IMR-90 (cell line): ENCODE measurements at regions not wholly inside any gene's neighbourhood (a gene's known extent, or its start where the extent isn't known, plus 50 kb on each side); places are given as distances from the start of the nearest gene placed in this dataset.

Experiments used
- ATAC-seq: fragments of 200-7000 bp; cut with Tn5 transposase; 2 replicates; pipeline ENCODE4 v1.9.1; 2020; ENCODE audit warnings: low read depth, mild to moderate bottlenecking, moderate library complexity
- BruUV-seq: library from RNA; stranded (reverse); fragments of 400-500 nt; replicated peaks from 2 replicates; lab custom pipeline; 2021; lab: Mats Ljungman, UMichigan
- CTCF ChIA-PET: fragments of 300-600 bp; formaldehyde crosslinking; extraction: SDS; loops from one replicate; lab custom pipeline; 2021; ENCODE audit warnings: antibody characterized with exemption; lab: Yijun Ruan, JAX
- POLR2A ChIA-PET: fragments of 300-600 bp; sonication (Branson Sonifier 250); formaldehyde crosslinking; loops from one replicate; lab custom pipeline; 2022; ENCODE audit warnings: antibody characterized with exemption; ENCODE audit not compliant: unreplicated experiment; lab: Charles Lee
- DNase-seq: peaks from one replicate; pipeline ENCODE4 v3.0.0; 2013
- H2AFZ ChIP-seq: replicated peaks from 2 replicates; pipeline ENCODE3; 2013; ENCODE audit warnings: low read length, mild to moderate bottlenecking; ENCODE audit not compliant: poor library complexity
- H2AK5ac ChIP-seq: 2 replicates; pipeline ENCODE4 v1.6.1; 2013; ENCODE audit warnings: low read depth, low read length, inconsistent platforms
- H2AK9ac ChIP-seq: replicated peaks from 2 replicates; pipeline ENCODE3; 2013; ENCODE audit warnings: mild to moderate bottlenecking, low read depth, low read length, moderate library complexity; ENCODE audit not compliant: poor library complexity
- H2BK120ac ChIP-seq: 2 replicates; pipeline ENCODE4 v1.6.1; 2013; ENCODE audit warnings: low read depth, low read length, inconsistent platforms
- H2BK15ac ChIP-seq: 3 replicates; pipeline ENCODE4 v1.6.1; 2013; ENCODE audit warnings: low read depth, low read length, inconsistent platforms
- H2BK20ac ChIP-seq: 2 replicates; pipeline ENCODE4 v1.6.1; 2013; ENCODE audit warnings: low read depth, mild to moderate bottlenecking, inconsistent platforms, low read length, moderate library complexity
- H2BK5ac ChIP-seq: 2 replicates; pipeline ENCODE4 v1.6.1; 2013; ENCODE audit warnings: mild to moderate bottlenecking, low read depth, low read length, inconsistent platforms; ENCODE audit not compliant: poor library complexity, severe bottlenecking
- H3K14ac ChIP-seq: replicated peaks from 2 replicates; pipeline ENCODE4 v1.6.1; 2013; ENCODE audit warnings: low read depth, low read length, inconsistent platforms
- H3K18ac ChIP-seq: 2 replicates; pipeline ENCODE4 v1.6.1; 2013; ENCODE audit warnings: low read depth, low read length, control low read depth
- H3K23ac ChIP-seq: 2 replicates; pipeline ENCODE4 v1.6.1; 2013; ENCODE audit warnings: low read depth, low read length, inconsistent platforms
- H3K27ac ChIP-seq: 2 replicates; pipeline ENCODE4 v1.5.1; 2013; ENCODE audit warnings: mild to moderate bottlenecking, control low read depth, low read length; ENCODE audit not compliant: insufficient read depth
- H3K27me3 ChIP-seq: 2 replicates; pipeline ENCODE4 v1.6.1; 2013; ENCODE audit warnings: low read length; ENCODE audit not compliant: control insufficient read depth, insufficient read depth
- H3K36me3 ChIP-seq: 2 replicates; pipeline ENCODE4 v1.6.1; 2013; ENCODE audit warnings: low read length, mixed read lengths; ENCODE audit not compliant: control insufficient read depth, insufficient read depth
- H3K4ac ChIP-seq: 2 replicates; pipeline ENCODE4 v1.6.1; 2013; ENCODE audit warnings: low read depth, low read length, inconsistent platforms
- H3K4me1 ChIP-seq: 2 replicates; pipeline ENCODE4 v1.6.1; 2013; ENCODE audit warnings: low read length, mixed read lengths; ENCODE audit not compliant: control insufficient read depth, insufficient read depth
- H3K4me2 ChIP-seq: 2 replicates; pipeline ENCODE4 v1.6.1; 2013; ENCODE audit warnings: low read depth, mild to moderate bottlenecking, control low read depth, low read length, moderate library complexity
- H3K4me3 ChIP-seq: 2 replicates; pipeline ENCODE4 v1.5.1; 2013; ENCODE audit warnings: low read depth, mild to moderate bottlenecking, control low read depth, low read length, moderate library complexity; ENCODE audit not compliant: insufficient read depth
- H3K56ac ChIP-seq: 2 replicates; pipeline ENCODE4 v1.6.1; 2013; ENCODE audit warnings: low read length, inconsistent platforms; ENCODE audit not compliant: insufficient read depth; ENCODE audit errors: extremely low read depth
- H3K79me1 ChIP-seq, 2 experiments: 2 replicates each; pipeline ENCODE4 v1.6.1; 2013; ENCODE audit warnings: low read length in 2 of 2, inconsistent platforms in 1 of 2, low read depth in 1 of 2
- H3K9ac ChIP-seq: 2 replicates; pipeline ENCODE4 v1.6.1; 2013; ENCODE audit warnings: low read depth, low read length, control low read depth
- H3K9me1 ChIP-seq: 2 replicates; pipeline ENCODE4 v1.6.1; 2013; ENCODE audit warnings: low read length, inconsistent platforms; ENCODE audit not compliant: insufficient read depth
- H3K9me3 ChIP-seq: 2 replicates; pipeline ENCODE4 v1.6.1; 2013; ENCODE audit warnings: low read length; ENCODE audit not compliant: control insufficient read depth, insufficient read depth
- H4K20me1 ChIP-seq: 2 replicates; pipeline ENCODE4 v1.6.1; 2013; ENCODE audit warnings: low read length, inconsistent platforms; ENCODE audit not compliant: insufficient read depth
- H4K5ac ChIP-seq: 2 replicates; pipeline ENCODE4 v1.6.1; 2013; ENCODE audit warnings: mild to moderate bottlenecking, low read depth, low read length, control low read depth
- H4K8ac ChIP-seq, 2 experiments: 2 replicates each; pipeline ENCODE4 v1.6.1; 2013; ENCODE audit warnings: low read depth in 2 of 2, low read length in 2 of 2, control low read depth in 1 of 2, inconsistent platforms in 1 of 2
- H4K91ac ChIP-seq: 2 replicates; pipeline ENCODE4 v1.6.1; 2013; ENCODE audit warnings: low read depth, low read length, inconsistent platforms; ENCODE audit not compliant: insufficient read depth
- BHLHE40 ChIP-seq: fragments of 150-350 bp; IDR thresholded peaks from 2 replicates; pipeline ENCODE4 v1.6.1; 2016; ENCODE audit warnings: mild to moderate bottlenecking, low read depth, low read length
- FOS ChIP-seq: fragments of 150-350 bp; IDR thresholded peaks from 2 replicates; pipeline ENCODE4 v1.6.1; 2016; ENCODE audit warnings: low read depth, low read length
- MAZ ChIP-seq: IDR thresholded peaks from 2 replicates; pipeline ENCODE4 v1.6.1; 2012; ENCODE audit warnings: low read depth, mild to moderate bottlenecking, low read length, improper control_type of control experiment, moderate library complexity, borderline replicate concordance
- RCOR1 ChIP-seq: IDR thresholded peaks from 2 replicates; pipeline ENCODE4 v1.6.1; 2012; ENCODE audit warnings: mild to moderate bottlenecking, low read length, improper control_type of control experiment; ENCODE audit not compliant: insufficient replicate concordance
- RFX5 ChIP-seq: IDR thresholded peaks from 2 replicates; pipeline ENCODE4 v1.8.0; 2012; ENCODE audit warnings: low read depth, mild to moderate bottlenecking, low read length, moderate library complexity
- dilution Hi-C: fragments of 300-500 bp; cut with HindIII; formaldehyde crosslinking; loops from one replicate; pipeline ENCODE4 v1.14.3; 2018; ENCODE audit warnings: low sequenced_read_pairs; ENCODE audit not compliant: unreplicated experiment
- in situ Hi-C: fragments of 300-500 bp; cut with MboI; formaldehyde crosslinking; loops from 3 replicates; pipeline ENCODE4 v1.14.3; 2019; ENCODE audit warnings: low sequenced_read_pairs, inconsistent platforms, mixed read lengths
- intact Hi-C: fragments of 100-400 bp; cut with micrococcal nuclease; formaldehyde crosslinking; loops from 2 replicates; pipeline ENCODE4 v1.10.0; 2022
- TF ChIP-seq, protein P1 (sequence below): fragments of 150-350 bp; IDR thresholded peaks from 2 replicates; pipeline ENCODE4 v1.6.1; 2017; ENCODE audit warnings: mild to moderate bottlenecking, antibody characterized with exemption, low read length, low read depth

DNA sequence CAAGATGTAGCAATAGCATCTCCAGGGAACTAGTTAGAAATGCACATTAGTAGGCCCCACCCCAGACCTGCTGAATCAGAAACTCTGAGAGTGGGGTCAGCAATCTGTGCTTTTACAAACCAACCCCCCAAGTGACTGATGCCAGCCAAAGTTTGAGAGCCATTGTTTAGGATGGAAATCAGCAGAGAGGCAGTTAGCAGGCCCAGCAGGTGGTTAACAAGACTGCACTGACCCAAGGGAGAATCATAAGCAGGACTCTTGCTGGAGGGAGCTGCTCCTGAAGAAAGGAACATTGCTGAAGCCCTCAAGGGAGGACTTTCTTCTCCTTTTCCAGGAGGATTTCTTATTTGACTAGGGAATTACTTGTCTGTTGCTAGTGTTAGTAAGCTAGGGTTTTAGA is 74.2 kb upstream of the SLC12A2 start:
- no peak overlapping the region for H2BK20ac ChIP-seq
- ChIA-PET POLR2A (no interaction called here), CTCF (interaction anchor here (0.8 kb wide), 1 partner anchor 98 kb away, joined by 5 read pairs; no protein-coding TSS in a partner anchor)
- H4K91ac ChIP-seq = no peak overlapping the region
- no peak overlapping the region for H2AK5ac ChIP-seq
- no peak overlapping the region for H2BK5ac ChIP-seq
- no peak overlapping the region for H3K18ac ChIP-seq
- no peak overlapping the region for H3K4me3 ChIP-seq
- no peak overlapping the region for H3K14ac ChIP-seq
- no peaks in the 10 kb centered on the region for H3K9me1 ChIP-seq
- H3K4me2 ChIP-seq = no peak overlapping the region
- no peak overlapping the region for H2BK15ac ChIP-seq
- H2AK9ac ChIP-seq = no peak overlapping the region
- no peak overlapping the region for H3K9ac ChIP-seq
- no peak for ATAC-seq
- H3K4ac ChIP-seq = no peak overlapping the region
- H3K79me1 ChIP-seq = no peaks in the 10 kb centered on the region
- no peak overlapping the region for H3K23ac ChIP-seq
- H2BK120ac ChIP-seq = no peak overlapping the region
- no peak overlapping the region for H3K56ac ChIP-seq
- no peak for DNase-seq
- dilution Hi-C loops (no loop called here), in situ Hi-C loops (no loop called here), intact Hi-C loops (no loop called here)
- H4K8ac ChIP-seq = no peak overlapping the region
- H4K20me1 ChIP-seq = no peaks in the 10 kb centered on the region
- no peaks in the 10 kb centered on the region for H3K27me3 ChIP-seq
- H3K27ac ChIP-seq = no peak overlapping the region
- no peaks in the 10 kb centered on the region for H3K9me3 ChIP-seq
- no peaks in the 10 kb centered on the region for H3K36me3 ChIP-seq
- H2AFZ ChIP-seq = no peak overlapping the region
- no TSS peak for BruUV-seq
- no peak overlapping the region for H4K5ac ChIP-seq
- no peaks in the 10 kb centered on the region for H3K4me1 ChIP-seq
- TF ChIP-seq RCOR1 (no peak), MAZ (no peak), RFX5 (no peak), BHLHE40 (no peak), FOS (no peak)
- TF ChIP-seq, protein P1, sequence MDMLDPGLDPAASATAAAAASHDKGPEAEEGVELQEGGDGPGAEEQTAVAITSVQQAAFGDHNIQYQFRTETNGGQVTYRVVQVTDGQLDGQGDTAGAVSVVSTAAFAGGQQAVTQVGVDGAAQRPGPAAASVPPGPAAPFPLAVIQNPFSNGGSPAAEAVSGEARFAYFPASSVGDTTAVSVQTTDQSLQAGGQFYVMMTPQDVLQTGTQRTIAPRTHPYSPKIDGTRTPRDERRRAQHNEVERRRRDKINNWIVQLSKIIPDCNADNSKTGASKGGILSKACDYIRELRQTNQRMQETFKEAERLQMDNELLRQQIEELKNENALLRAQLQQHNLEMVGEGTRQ = no peak
